GM12892 (cell line): ENCODE measurements at regions not wholly inside any gene's neighbourhood (a gene's known extent, or its start where the extent isn't known, plus 50 kb on each side); places are given as distances from the start of the nearest gene placed in this dataset.

Source experiments
- DNase-seq: peaks from one replicate; pipeline ENCODE4 v3.0.0; 2011; ENCODE audit not compliant: insufficient read length
- FAIRE-seq: peaks from 2 replicates; lab custom pipeline; 2011; peaks lifted over from hg19 to GRCh38; lab: Jason Lieb, UNC
- POLR2A ChIP-seq: IDR thresholded peaks from 2 replicates; pipeline ENCODE4 v1.6.1; 2011; ENCODE audit warnings: low read depth, low read length, control low read depth
- POLR2AphosphoS5 ChIP-seq: IDR thresholded peaks from 2 replicates; pipeline ENCODE4 v1.6.1; 2011; ENCODE audit warnings: low read depth, low read length, control low read depth
- TAF1 ChIP-seq: IDR thresholded peaks from 2 replicates; pipeline ENCODE4 v1.6.1; 2011; ENCODE audit warnings: low read depth, mild to moderate bottlenecking, control low read depth, low read length, borderline replicate concordance

- TF ChIP-seq POLR2AphosphoS5 (no peak), TAF1 (no peak), POLR2A (no peak)
- DNase-seq (no peak), FAIRE-seq (no peak)
Observed at GRCh38 chr2:41927581-41928264, 120.1 kb upstream of the PKDCC start.

- FAIRE-seq (no peak), DNase-seq (no peak)
- no peak for TF ChIP-seq POLR2AphosphoS5
- TF ChIP-seq TAF1: no peak
- no peak for TF ChIP-seq POLR2A
Observed at GRCh38 chr2:41928526-41928925, 119.3 kb upstream of the PKDCC start.

- TF ChIP-seq POLR2AphosphoS5 (no peak), TAF1 (no peak), POLR2A (no peak)
- FAIRE-seq (no peak), DNase-seq (no peak)
Observed at GRCh38 chr2:41930807-41931566, 116.8 kb upstream of the PKDCC start.

- FAIRE-seq (no peak), DNase-seq (no peak)
- TF ChIP-seq TAF1 (no peak), POLR2A (no peak), POLR2AphosphoS5 (no peak)
Observed at GRCh38 chr2:41932241-41933045, 115.4 kb upstream of the PKDCC start.

GRCh38 chr2:41933046-41933420 is 114.8 kb upstream of the PKDCC start:
- TF ChIP-seq POLR2A (no peak), POLR2AphosphoS5 (no peak), TAF1 (no peak)
- no peak for DNase-seq
- FAIRE-seq: no peak

GRCh38 chr2:41933585-41934320 is 114.1 kb upstream of the PKDCC start:
- no peak for FAIRE-seq
- TF ChIP-seq POLR2AphosphoS5 (no peak), POLR2A (no peak), TAF1 (no peak)
- DNase-seq: no peak

GRCh38 chr2:41934329-41934958 is 113.4 kb upstream of the PKDCC start:
- TF ChIP-seq TAF1 (no peak), POLR2AphosphoS5 (no peak), POLR2A (no peak)
- DNase-seq: no peak
- no peak for FAIRE-seq

- TF ChIP-seq TAF1: no peak
- FAIRE-seq (no peak), DNase-seq (no peak)
Observed at GRCh38 chr2:41935002-41935401, 112.8 kb upstream of the PKDCC start.

- DNase-seq: no peak
- FAIRE-seq: no peak
- TF ChIP-seq POLR2A (no peak), TAF1 (no peak), POLR2AphosphoS5 (no peak)
Observed at GRCh38 chr2:41935825-41936224, 112.0 kb upstream of the PKDCC start.

- TF ChIP-seq POLR2A: no peak
- TF ChIP-seq TAF1: no peak
- no peak for TF ChIP-seq POLR2AphosphoS5
- FAIRE-seq (no peak), DNase-seq (no peak)
Observed at GRCh38 chr2:41936771-41937463, 110.9 kb upstream of the PKDCC start.
